Upper lobe of left lung (tissue), 4 donors: ENCODE measurements at regions not wholly inside any gene's neighbourhood (a gene's known extent, or its start where the extent isn't known, plus 50 kb on each side); places are given as distances from the start of the nearest gene placed in this dataset.

Experiments
- CTCF ChIP-seq, 6 experiments: fragments of 450-650 bp in 4 of 6; fragments of 200-600 bp in 2 of 6; sonication (generic) in 2 of 6; IDR thresholded peaks; one replicate each; pipeline ENCODE4 v1.5.1; 2016 to 2019; ENCODE audit warnings: antibody characterized with exemption in 6 of 6
- POLR2A ChIP-seq, 4 donors: fragments of 450-650 bp; IDR thresholded peaks; one replicate each; pipeline ENCODE4 v1.5.1; 2016 to 2017; ENCODE audit warnings: antibody characterized with exemption in 4 of 4, mild to moderate bottlenecking in 2 of 4

DNA sequence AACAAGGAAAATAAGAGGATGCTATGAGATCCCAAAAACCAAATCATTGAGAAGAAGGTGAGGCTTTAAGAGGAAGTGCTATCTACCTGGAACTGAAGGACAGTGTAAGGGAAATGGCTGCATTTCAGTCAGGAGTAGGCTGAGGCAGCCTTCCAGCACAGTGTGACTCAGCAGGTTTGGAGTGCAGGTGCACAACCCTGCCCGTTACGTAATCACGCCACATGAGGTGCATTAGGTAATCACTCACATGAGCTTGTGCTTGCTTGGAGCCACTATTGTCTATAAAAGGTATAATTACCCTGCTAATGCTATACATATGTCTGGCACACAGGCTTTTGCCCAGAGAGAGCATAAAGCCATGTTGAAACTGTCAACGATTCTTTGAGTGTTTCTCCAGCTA lies 74.9 kb downstream of the DIO2 start:
- TF ChIP-seq POLR2A (IDR thresholded peaks at IDR 0.05): no peak
- TF ChIP-seq CTCF (IDR thresholded peaks at IDR 0.05): no peak
